HCT116 (cell line): ENCODE measurements at regions not wholly inside any gene's neighbourhood (a gene's known extent, or its start where the extent isn't known, plus 50 kb on each side); places are given as distances from the start of the nearest gene placed in this dataset.

Experiments used
- ATAC-seq: fragments of 200-7000 bp; cut with Tn5 transposase; 2 replicates; pipeline ENCODE4 v1.9.1; 2020; ENCODE audit warnings: mild to moderate bottlenecking, moderate library complexity
- BruUV-seq: library from RNA; stranded (reverse); fragments of 400-500 nt; replicated peaks from 2 replicates; lab custom pipeline; 2021; lab: Mats Ljungman, UMichigan
- CTCF ChIA-PET: fragments of 300-600 bp; sonication (Branson Sonifier 250); formaldehyde crosslinking; loops from one replicate; lab custom pipeline; 2021; ENCODE audit warnings: antibody characterized with exemption; lab: Charles Lee
- POLR2A ChIA-PET: fragments of 300-600, 350-600 bp; sonication (Branson Sonifier 250); formaldehyde crosslinking; loops from one replicate; lab custom pipeline; 2021; ENCODE audit warnings: antibody characterized with exemption; lab: Charles Lee
- RAD21 ChIA-PET, 2 experiments: fragments of 300-600 bp; sonication (Branson Sonifier 250); formaldehyde crosslinking; loops; one replicate each; lab custom pipeline; 2023; ENCODE audit warnings: low total read pairs in 2 of 2; ENCODE audit not compliant: uncharacterized antibody in 2 of 2, unreplicated experiment in 2 of 2, low non-redundant PET in 1 of 2; lab: Charles Lee
- DNase-seq: peaks from one replicate; pipeline ENCODE4 v3.0.0-alpha.2; 2010; ENCODE audit warnings: low read depth, low spot score
- H2AFZ ChIP-seq: fragments of 200-600 bp; shearing (Covaris generic), sonication (generic); 2 replicates; pipeline ENCODE4 v1.6.1; 2017; ENCODE audit warnings: low read depth, mixed run types, mixed read lengths, antibody characterized with exemption, low read length; ENCODE audit not compliant: poor library complexity, severe bottlenecking
- H3K27ac ChIP-seq: 2 replicates; pipeline ENCODE4 v1.5.1; 2012; ENCODE audit warnings: low read depth, low read length
- H3K27me3 ChIP-seq: fragments of 200-600 bp; sonication (generic); 2 replicates; pipeline ENCODE4 v1.6.1; 2016; ENCODE audit warnings: mixed run types, low read length, mixed read lengths; ENCODE audit not compliant: insufficient read depth
- H3K36me3 ChIP-seq, 2 experiments: fragments of 200-500 bp in 1 of 2; fragments of 200-600 bp in 1 of 2; sonication (Bioruptor generic) in 1 of 2; sonication (generic) in 1 of 2; 2 replicates each; pipeline versions ENCODE4 v1.5.1 to v1.6.1; 2014 to 2016; ENCODE audit warnings: low read length in 2 of 2, inconsistent platforms in 1 of 2, mixed read lengths in 1 of 2, mixed run types in 1 of 2; ENCODE audit not compliant: insufficient read depth in 2 of 2, control insufficient read depth in 1 of 2
- H3K4me1 ChIP-seq, 2 experiments: fragments of 200-600 bp in 1 of 2; sonication (generic) in 1 of 2; 2 replicates each; pipeline versions ENCODE4 v1.5.1 to v1.6.1; 2012 to 2017; ENCODE audit warnings: low read length in 2 of 2, inconsistent platforms in 1 of 2, mild to moderate bottlenecking in 1 of 2, mixed read lengths in 1 of 2, mixed run types in 1 of 2, moderate library complexity in 1 of 2; ENCODE audit not compliant: insufficient read depth in 2 of 2, control insufficient read depth in 1 of 2
- H3K4me2 ChIP-seq: fragments of 200-600 bp; sonication (generic); 2 replicates; pipeline ENCODE4 v1.6.1; 2017; ENCODE audit warnings: mixed run types, low read length, mixed read lengths
- H3K4me3 ChIP-seq, 2 experiments: fragments of 200-600 bp in 1 of 2; sonication (generic) in 1 of 2; replicated peaks in 1 of 2; 2 replicates each; pipeline ENCODE4 v1.5.1; 2011 to 2016; ENCODE audit warnings: low read length in 2 of 2, control low read depth in 1 of 2, low read depth in 1 of 2, mild to moderate bottlenecking in 1 of 2, mixed read lengths in 1 of 2, mixed run types in 1 of 2
- H3K79me2 ChIP-seq: fragments of 200-600 bp; sonication (generic); 2 replicates; pipeline ENCODE4 v1.6.1; 2017; ENCODE audit warnings: mild to moderate bottlenecking, mixed run types, low read length, moderate library complexity, mixed read lengths; ENCODE audit not compliant: insufficient read depth
- H3K9ac ChIP-seq: fragments of 200-600 bp; sonication (generic); 2 replicates; pipeline ENCODE4 v1.6.1; 2016; ENCODE audit warnings: low read length, mixed read lengths
- H3K9me2 ChIP-seq: fragments of 200-600 bp; sonication (generic), shearing (Covaris generic); 2 replicates; pipeline ENCODE4 v1.6.1; 2017; ENCODE audit warnings: mixed run types, mild to moderate bottlenecking, moderate library complexity; ENCODE audit not compliant: insufficient read depth
- H3K9me3 ChIP-seq, 2 experiments: fragments of 200-500 bp in 1 of 2; fragments of 200-600 bp in 1 of 2; sonication (Bioruptor generic) in 1 of 2; sonication (generic) in 1 of 2; 2 replicates each; pipeline ENCODE4 v1.6.1; 2014 to 2017; ENCODE audit warnings: low read length in 2 of 2, mixed read lengths in 2 of 2, inconsistent platforms in 1 of 2, low read depth in 1 of 2, mild to moderate bottlenecking in 1 of 2, mixed run types in 1 of 2, moderate library complexity in 1 of 2; ENCODE audit not compliant: control insufficient read depth in 1 of 2, insufficient read depth in 1 of 2
- H4K20me1 ChIP-seq: fragments of 200-600 bp; sonication (generic), shearing (Covaris generic); 2 replicates; pipeline ENCODE4 v1.6.1; 2017; ENCODE audit warnings: mixed run types, mild to moderate bottlenecking, moderate library complexity; ENCODE audit not compliant: insufficient read depth
- ATF3 ChIP-seq: IDR thresholded peaks from 2 replicates; pipeline ENCODE4 v1.6.1; 2012
- CBX3 ChIP-seq: IDR thresholded peaks from 2 replicates; pipeline ENCODE4 v1.6.1; 2012; ENCODE audit warnings: low read depth
- CEBPB ChIP-seq: IDR thresholded peaks from 2 replicates; pipeline ENCODE4 v1.6.1; 2012; ENCODE audit warnings: low read depth
- CTCF ChIP-seq, 3 experiments: fragments of 200-600 bp in 1 of 3; sonication (generic) in 1 of 3; IDR thresholded peaks in 2 of 3; conservative IDR thresholded peaks in 1 of 3; 2 replicates each; pipeline ENCODE4 v1.5.1; 2012 to 2017; ENCODE audit warnings: low read depth in 2 of 3, low read length in 2 of 3, antibody characterized with exemption in 1 of 3, borderline replicate concordance in 1 of 3, control low read depth in 1 of 3, mild to moderate bottlenecking in 1 of 3, mixed read lengths in 1 of 3, mixed run types in 1 of 3, moderate library complexity in 1 of 3; ENCODE audit not compliant: insufficient read depth in 1 of 3
- EGR1 ChIP-seq: IDR thresholded peaks from 2 replicates; pipeline ENCODE4 v1.6.1; 2012; ENCODE audit warnings: low read depth
- ELF1 ChIP-seq: IDR thresholded peaks from 2 replicates; pipeline ENCODE4 v1.6.1; 2012; ENCODE audit warnings: low read depth, borderline replicate concordance
- FOSL1 ChIP-seq: IDR thresholded peaks from 2 replicates; pipeline ENCODE4 v1.6.1; 2012; ENCODE audit warnings: low read depth
- JUND ChIP-seq: IDR thresholded peaks from 2 replicates; pipeline ENCODE4 v1.6.1; 2012
- POLR2A ChIP-seq: IDR thresholded peaks from 2 replicates; pipeline ENCODE4 v1.7.0; 2011; ENCODE audit warnings: borderline replicate concordance; ENCODE audit not compliant: insufficient read depth, insufficient read length; ENCODE audit errors: extremely low read depth
- POLR2AphosphoS5 ChIP-seq: IDR thresholded peaks from 2 replicates; pipeline ENCODE4 v1.6.1; 2011; ENCODE audit warnings: mild to moderate bottlenecking, low read depth, low read length, moderate library complexity
- RAD21 ChIP-seq: IDR thresholded peaks from 2 replicates; pipeline ENCODE4 v1.6.1; 2012; ENCODE audit warnings: low read depth, mild to moderate bottlenecking
- SP1 ChIP-seq: IDR thresholded peaks from 2 replicates; pipeline ENCODE4 v1.6.1; 2012; ENCODE audit warnings: low read depth
- SRF ChIP-seq: IDR thresholded peaks from 2 replicates; pipeline ENCODE4 v1.6.1; 2012; ENCODE audit warnings: low read depth
- TCF7L2 ChIP-seq: IDR thresholded peaks from 2 replicates; pipeline ENCODE4 v1.7.0; 2011; ENCODE audit warnings: borderline replicate concordance, inconsistent platforms; ENCODE audit not compliant: insufficient read depth, insufficient read length; ENCODE audit errors: extremely low read depth
- YY1 ChIP-seq: IDR thresholded peaks from 2 replicates; pipeline ENCODE4 v1.6.1; 2011; ENCODE audit warnings: low read length, low read depth, moderate library complexity, mild to moderate bottlenecking; ENCODE audit not compliant: insufficient replicate concordance; ENCODE audit errors: extremely low read depth
- ZNF274 ChIP-seq: fragments of 200-500 bp; sonication (Bioruptor generic); IDR thresholded peaks from 2 replicates; pipeline ENCODE4 v1.6.1; 2014; ENCODE audit warnings: mild to moderate bottlenecking, low read depth, low read length, inconsistent platforms
- intact Hi-C: fragments of 100-400 bp; cut with micrococcal nuclease; formaldehyde crosslinking; loops from 2 replicates; pipeline ENCODE4 v1.10.0; 2022

- no peak for TF ChIP-seq CTCF (IDR thresholded peaks at IDR 0.05 in 2 of 3, conservative IDR thresholded peaks at IDR 0.05 in 1 of 3; ENCODE audit: borderline replicate concordance in 1 of 3, insufficient read depth in 1 of 3, low read depth in 2 of 3, low read length in 2 of 3)
- TF ChIP-seq POLR2A: no peak
- no peak for TF ChIP-seq ELF1
- TF ChIP-seq ZNF274: no peak
- TF ChIP-seq SP1: no peak
- TF ChIP-seq CBX3: no peak
These were observed 304.0 kb downstream of the TDRD3 start (continued) for GRCh38 chr13:60700994-60701393.

GRCh38 chr13:60699636-60700035 is 302.6 kb downstream of the TDRD3 start:
- Histone ChIP-seq H4K20me1 (no peaks in the 10 kb centered on the region), H3K4me3 (no peak overlapping the region), H3K9me2 (no peaks in the 10 kb centered on the region), H3K27ac (no peak overlapping the region), H3K4me2 (no peak overlapping the region), H3K27me3 (peaks cover 9% of the 10 kb centered on the region; the same call in 1 of the 2 replicates), H3K9me3 (no peaks in the 10 kb centered on the region), H3K36me3 (no peaks in the 10 kb centered on the region), H3K9ac (no peak overlapping the region), H3K4me1 (no peaks in the 10 kb centered on the region), H3K79me2 (no peaks in the 10 kb centered on the region), H2AFZ (no peak overlapping the region)
- DNase-seq (no peak), ATAC-seq (no peak)
- TF ChIP-seq ZNF274: no peak
- no peak for TF ChIP-seq JUND
- no peak for TF ChIP-seq SRF
- TF ChIP-seq EGR1: no peak
- no peak for TF ChIP-seq CEBPB
- TF ChIP-seq YY1: no peak
- TF ChIP-seq POLR2A: no peak
- no peak for TF ChIP-seq FOSL1
- no peak for TF ChIP-seq RAD21
- no peak for TF ChIP-seq TCF7L2
- TF ChIP-seq POLR2AphosphoS5: no peak
- TF ChIP-seq ATF3: no peak
- TF ChIP-seq ELF1: no peak
- ChIA-PET CTCF (no interaction called here), POLR2A (no interaction called here), RAD21 (no interaction called here)
- BruUV-seq: no TSS peak
- intact Hi-C loops: no loop called here
